ENCODE measurements at regions not wholly inside any gene's neighbourhood (a gene's known extent, or its start where the extent isn't known, plus 50 kb on each side); places are given as distances from the start of the nearest gene placed in this dataset.

DNA sequence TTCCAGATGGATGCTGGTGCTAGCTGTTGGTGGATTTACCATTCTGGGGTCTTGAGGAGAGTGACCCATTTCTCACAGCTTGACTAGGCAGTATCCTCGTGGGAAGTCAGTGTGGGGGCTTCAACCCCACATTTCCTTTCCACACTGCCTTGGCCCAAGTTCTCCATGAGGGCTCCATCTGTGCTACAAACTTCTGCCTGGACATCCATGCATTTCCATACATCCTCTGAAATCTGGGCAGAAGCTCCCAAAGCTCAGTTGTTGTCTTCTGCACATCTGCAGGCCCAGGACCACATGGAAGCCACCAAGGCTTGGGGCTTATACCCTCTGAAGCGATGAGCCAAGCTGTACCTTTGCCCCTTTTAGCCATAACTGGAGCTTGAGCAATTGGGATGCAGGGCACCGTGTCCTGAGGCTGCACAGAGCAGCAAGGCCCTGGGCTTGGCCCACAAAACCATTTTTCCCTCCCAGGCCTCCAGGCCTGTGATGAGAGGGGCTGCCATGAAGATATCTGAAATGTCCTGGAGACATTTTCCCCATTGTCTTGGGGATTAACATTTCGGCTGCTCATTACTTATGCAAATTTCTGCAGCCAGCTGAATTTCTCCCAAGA is 248.7 kb upstream of the ANKRD50 start:
- TF ChIP-seq, protein P1, sequence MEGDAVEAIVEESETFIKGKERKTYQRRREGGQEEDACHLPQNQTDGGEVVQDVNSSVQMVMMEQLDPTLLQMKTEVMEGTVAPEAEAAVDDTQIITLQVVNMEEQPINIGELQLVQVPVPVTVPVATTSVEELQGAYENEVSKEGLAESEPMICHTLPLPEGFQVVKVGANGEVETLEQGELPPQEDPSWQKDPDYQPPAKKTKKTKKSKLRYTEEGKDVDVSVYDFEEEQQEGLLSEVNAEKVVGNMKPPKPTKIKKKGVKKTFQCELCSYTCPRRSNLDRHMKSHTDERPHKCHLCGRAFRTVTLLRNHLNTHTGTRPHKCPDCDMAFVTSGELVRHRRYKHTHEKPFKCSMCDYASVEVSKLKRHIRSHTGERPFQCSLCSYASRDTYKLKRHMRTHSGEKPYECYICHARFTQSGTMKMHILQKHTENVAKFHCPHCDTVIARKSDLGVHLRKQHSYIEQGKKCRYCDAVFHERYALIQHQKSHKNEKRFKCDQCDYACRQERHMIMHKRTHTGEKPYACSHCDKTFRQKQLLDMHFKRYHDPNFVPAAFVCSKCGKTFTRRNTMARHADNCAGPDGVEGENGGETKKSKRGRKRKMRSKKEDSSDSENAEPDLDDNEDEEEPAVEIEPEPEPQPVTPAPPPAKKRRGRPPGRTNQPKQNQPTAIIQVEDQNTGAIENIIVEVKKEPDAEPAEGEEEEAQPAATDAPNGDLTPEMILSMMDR (conservative IDR thresholded peaks at IDR 0.05; ENCODE audit: low read depth, low read length), result no peak
- no peak for TF ChIP-seq EZH2 (IDR thresholded peaks at IDR 0.05; ENCODE audit: borderline replicate concordance, low read depth, low read length, poor library complexity, severe bottlenecking)

Measured in A673 (cell line).